SW 1271 (cell line): ENCODE measurements at regions not wholly inside any gene's neighbourhood (a gene's known extent, or its start where the extent isn't known, plus 50 kb on each side); places are given as distances from the start of the nearest gene placed in this dataset.
A peak's percentile ranks its signal among the peaks of the same experiment; 100 is the strongest.
"Not testable (repeated sequence)": the region's sequence is repeated elsewhere in the genome, so short reads cannot be mapped to it uniquely, and the experiment has no call there.

Source experiments
- DNase-seq, 2 experiments: peaks; one replicate each; lab custom pipeline; 2025; lab: John Stamatoyannopoulos, UW

GRCh38 chr3:16708285-16708684, 103.1 kb upstream of the DAZL start:
- DNase-seq, result no peak

- DNase-seq, result not testable (repeated sequence)
Measured at GRCh38 chr3:16711691-16712090, 106.5 kb upstream of the DAZL start.

GRCh38 chr3:16715281-16715680, 110.1 kb upstream of the DAZL start:
- no peak for DNase-seq

- DNase-seq, result no peak
Measured at GRCh38 chr3:16719426-16719825, 114.2 kb upstream of the DAZL start.

- no peak for DNase-seq
Measured at GRCh38 chr3:16720367-16720940, 115.2 kb upstream of the DAZL start.

GRCh38 chr3:16721494-16721893, 116.3 kb upstream of the DAZL start:
- no peak for DNase-seq

- DNase-seq, result peak in 1 of 2 experiments; percentile 63
Measured at GRCh38 chr3:16723978-16724377, 118.8 kb upstream of the DAZL start.

- no peak for DNase-seq
Measured at GRCh38 chr3:16724487-16724886, 119.3 kb upstream of the DAZL start.

GRCh38 chr3:16725972-16726371, 120.7 kb upstream of the DAZL start:
- no peak for DNase-seq

GRCh38 chr3:16728770-16729745, 123.8 kb upstream of the DAZL start:
- DNase-seq, result peak; percentile 6 to 52

- no peak for DNase-seq
Measured at GRCh38 chr3:16738451-16738850, 133.2 kb upstream of the DAZL start.

- DNase-seq, result no peak
Measured at GRCh38 chr3:16739541-16740105, 134.4 kb upstream of the DAZL start.

GRCh38 chr3:16740515-16740914, 135.3 kb upstream of the DAZL start:
- no peak for DNase-seq

GRCh38 chr3:16741103-16741758, 136.0 kb upstream of the DAZL start:
- no peak for DNase-seq

- DNase-seq, result no peak
Measured at GRCh38 chr3:16741890-16742289, 136.7 kb upstream of the DAZL start.

- DNase-seq, result no peak
Measured at GRCh38 chr3:16743276-16743675, 138.1 kb upstream of the DAZL start.

GRCh38 chr3:16759227-16759903, 125.4 kb upstream of the PLCL2 start:
- no peak for DNase-seq

GRCh38 chr3:16761571-16761970, 123.2 kb upstream of the PLCL2 start:
- DNase-seq, result no peak

GRCh38 chr3:16765661-16766060, 119.1 kb upstream of the PLCL2 start:
- no peak for DNase-seq

GRCh38 chr3:16767006-16767405, 117.7 kb upstream of the PLCL2 start:
- DNase-seq, result no peak

GRCh38 chr3:16768014-16768413, 116.7 kb upstream of the PLCL2 start:
- no peak for DNase-seq

GRCh38 chr3:16768956-16769355, 115.8 kb upstream of the PLCL2 start:
- no peak for DNase-seq
